ENCODE measurements at regions not wholly inside any gene's neighbourhood (a gene's known extent, or its start where the extent isn't known, plus 50 kb on each side); places are given as distances from the start of the nearest gene placed in this dataset.
"Not testable (repeated sequence)": the region's sequence is repeated elsewhere in the genome, so short reads cannot be mapped to it uniquely, and the experiment has no call there.

DNA sequence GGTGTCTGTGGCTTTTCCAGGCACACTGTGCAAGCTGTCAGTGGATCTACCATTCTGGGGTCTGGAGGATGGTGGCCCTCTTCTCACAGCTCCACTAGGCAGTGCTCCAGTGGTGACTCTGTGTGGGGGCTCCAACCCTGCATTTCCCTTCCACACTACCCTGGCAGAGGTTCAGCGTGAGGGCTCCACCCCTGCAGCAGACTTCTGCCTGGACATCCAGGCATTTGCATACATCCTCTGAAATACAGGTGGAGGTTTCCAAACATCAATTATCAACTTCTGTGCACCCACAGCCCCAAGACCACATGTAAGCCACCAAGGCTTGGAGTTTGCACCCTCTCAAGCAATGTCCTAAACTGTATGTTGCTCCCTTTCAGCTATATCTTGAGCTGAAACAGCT is 423.2 kb downstream of the IPO8 start:
- CTCF ChIA-PET, result interaction anchor here (0.9 to 1.7 kb wide), 2 partner anchors 8 to 9 kb away, joined by 3 to 5 read pairs; no protein-coding TSS in a partner anchor
- H3K27ac ChIP-seq; DNase-seq (ENCODE audit: low read depth in 1 of 2, low spot score in 1 of 2); POLR2A ChIA-PET; H3K4me3 ChIP-seq; H3K4me2 ChIP-seq; H3K9me3 ChIP-seq; FAIRE-seq; ATAC-seq; H3K4me1 ChIP-seq: not testable (repeated sequence)
- WGBS (ENCODE audit: missing lambda C conversion rate), result 0% methylated on average over 1 of the region's 1 CpG

- no peak for TF ChIP-seq POLR2AphosphoS2 (conservative IDR thresholded peaks at IDR 0.05; ENCODE audit: low read length)
- no peak for TF ChIP-seq PHF8 (IDR thresholded peaks at IDR 0.05; ENCODE audit: borderline replicate concordance, low read depth)
- no peak for TF ChIP-seq JUN (IDR thresholded peaks at IDR 0.05)
- TF ChIP-seq, protein P1, sequence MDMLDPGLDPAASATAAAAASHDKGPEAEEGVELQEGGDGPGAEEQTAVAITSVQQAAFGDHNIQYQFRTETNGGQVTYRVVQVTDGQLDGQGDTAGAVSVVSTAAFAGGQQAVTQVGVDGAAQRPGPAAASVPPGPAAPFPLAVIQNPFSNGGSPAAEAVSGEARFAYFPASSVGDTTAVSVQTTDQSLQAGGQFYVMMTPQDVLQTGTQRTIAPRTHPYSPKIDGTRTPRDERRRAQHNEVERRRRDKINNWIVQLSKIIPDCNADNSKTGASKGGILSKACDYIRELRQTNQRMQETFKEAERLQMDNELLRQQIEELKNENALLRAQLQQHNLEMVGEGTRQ (IDR thresholded peaks at IDR 0.05), result no peak
- TF ChIP-seq HEYL (CRISPR knock-in tag; IDR thresholded peaks at IDR 0.05), result no peak
- no peak for TF ChIP-seq CBX2 (IDR thresholded peaks at IDR 0.05; ENCODE audit: borderline replicate concordance, low read depth)
- TF ChIP-seq HDAC2 (IDR thresholded peaks at IDR 0.05), result no peak
- no peak for TF ChIP-seq FOSB (CRISPR knock-in tag; IDR thresholded peaks at IDR 0.05)
- no peak for TF ChIP-seq SREBF2 (IDR thresholded peaks at IDR 0.05)
- TF ChIP-seq RAD21 (conservative IDR thresholded peaks at IDR 0.05 in 1 of 2, IDR thresholded peaks at IDR 0.05 in 1 of 2), result no peak
- TF ChIP-seq GATA3 (IDR thresholded peaks at IDR 0.05; ENCODE audit: borderline replicate concordance), result no peak
- TF ChIP-seq NFE2L2 (conservative IDR thresholded peaks at IDR 0.05; ENCODE audit: low read length), result no peak
- TF ChIP-seq RCOR1 (IDR thresholded peaks at IDR 0.05; ENCODE audit: low read depth, low read length), result no peak
- TF ChIP-seq MAFK (IDR thresholded peaks at IDR 0.05; ENCODE audit: partially characterized antibody), result no peak
- no peak overlapping the region for H3K4me3 ChIP-seq
- no peak for DNase-seq (ENCODE audit: low read depth in 1 of 2, low spot score in 1 of 2)
- no peak overlapping the region for H3K27ac ChIP-seq
- no peak overlapping the region for H3K4me2 ChIP-seq
- H3K9me3 ChIP-seq, result no peaks in the 10 kb centered on the region
- CTCF ChIA-PET, result no interaction called here
- H3K4me1 ChIP-seq, result no peaks in the 10 kb centered on the region
- no peak for FAIRE-seq
- POLR2A ChIA-PET, result no interaction called here
- no peak for ATAC-seq
Measured at GRCh38 chr12:30269496-30269895, 426.2 kb downstream of the IPO8 start.

DNA sequence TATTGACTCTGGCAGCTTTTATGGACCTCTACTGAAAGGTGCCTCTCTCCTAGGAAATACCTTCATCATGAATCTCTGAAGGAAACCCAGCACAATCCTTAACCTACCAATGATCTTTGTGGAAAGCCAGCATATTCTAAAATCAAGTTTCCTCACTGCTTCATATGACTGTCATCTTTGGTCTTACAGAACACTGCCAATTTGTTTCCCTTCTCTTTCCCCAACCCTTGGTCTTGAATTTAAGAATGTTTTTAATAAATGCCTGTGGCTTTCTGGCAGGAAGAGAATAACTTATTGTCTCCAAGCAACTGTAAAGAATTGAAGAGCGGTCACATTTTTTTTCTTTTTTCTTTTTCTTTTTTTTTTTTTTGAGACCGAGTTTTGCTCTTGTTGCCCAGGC is 427.6 kb downstream of the IPO8 start:
- Histone ChIP-seq H3K9me3 (no peaks in the 10 kb centered on the region), H3K4me2 (no peak overlapping the region), H3K4me1 (no peaks in the 10 kb centered on the region), H3K27ac (no peak overlapping the region), H3K4me3 (no peak overlapping the region)
- TF ChIP-seq SREBF2 (IDR thresholded peaks at IDR 0.05) (no peak), SMC3 (IDR thresholded peaks at IDR 0.05) (no peak), JUN (IDR thresholded peaks at IDR 0.05) (no peak), CEBPB (IDR thresholded peaks at IDR 0.05) (no peak), POLR2AphosphoS2 (conservative IDR thresholded peaks at IDR 0.05; ENCODE audit: low read length) (no peak)
- TF ChIP-seq, protein P2, sequence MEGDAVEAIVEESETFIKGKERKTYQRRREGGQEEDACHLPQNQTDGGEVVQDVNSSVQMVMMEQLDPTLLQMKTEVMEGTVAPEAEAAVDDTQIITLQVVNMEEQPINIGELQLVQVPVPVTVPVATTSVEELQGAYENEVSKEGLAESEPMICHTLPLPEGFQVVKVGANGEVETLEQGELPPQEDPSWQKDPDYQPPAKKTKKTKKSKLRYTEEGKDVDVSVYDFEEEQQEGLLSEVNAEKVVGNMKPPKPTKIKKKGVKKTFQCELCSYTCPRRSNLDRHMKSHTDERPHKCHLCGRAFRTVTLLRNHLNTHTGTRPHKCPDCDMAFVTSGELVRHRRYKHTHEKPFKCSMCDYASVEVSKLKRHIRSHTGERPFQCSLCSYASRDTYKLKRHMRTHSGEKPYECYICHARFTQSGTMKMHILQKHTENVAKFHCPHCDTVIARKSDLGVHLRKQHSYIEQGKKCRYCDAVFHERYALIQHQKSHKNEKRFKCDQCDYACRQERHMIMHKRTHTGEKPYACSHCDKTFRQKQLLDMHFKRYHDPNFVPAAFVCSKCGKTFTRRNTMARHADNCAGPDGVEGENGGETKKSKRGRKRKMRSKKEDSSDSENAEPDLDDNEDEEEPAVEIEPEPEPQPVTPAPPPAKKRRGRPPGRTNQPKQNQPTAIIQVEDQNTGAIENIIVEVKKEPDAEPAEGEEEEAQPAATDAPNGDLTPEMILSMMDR (IDR thresholded peaks at IDR 0.05), result no peak
- ATAC-seq (no peak), DNase-seq (ENCODE audit: low read depth in 1 of 2, low spot score in 1 of 2) (no peak), FAIRE-seq (no peak)
- WGBS (ENCODE audit: missing lambda C conversion rate), result 41% methylated on average over 2 of the region's 2 CpGs
- ChIA-PET POLR2A (no interaction called here), CTCF (no interaction called here)

- H3K4me1 ChIP-seq, result no peaks in the 10 kb centered on the region
- 0% methylated on average over 2 of the region's 2 CpGs for WGBS (ENCODE audit: missing lambda C conversion rate)
- no peak overlapping the region for H3K27ac ChIP-seq
- FAIRE-seq, result no peak
- no peak overlapping the region for H3K4me3 ChIP-seq
- no peak overlapping the region for H3K4me2 ChIP-seq
- no peaks in the 10 kb centered on the region for H3K9me3 ChIP-seq
- TF ChIP-seq, protein P3, sequence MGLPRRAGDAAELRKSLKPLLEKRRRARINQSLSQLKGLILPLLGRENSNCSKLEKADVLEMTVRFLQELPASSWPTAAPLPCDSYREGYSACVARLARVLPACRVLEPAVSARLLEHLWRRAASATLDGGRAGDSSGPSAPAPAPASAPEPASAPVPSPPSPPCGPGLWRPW (IDR thresholded peaks at IDR 0.05), result no peak
- no peak for TF ChIP-seq HMGXB4 (CRISPR knock-in tag; IDR thresholded peaks at IDR 0.05; ENCODE audit: borderline replicate concordance)
- TF ChIP-seq SMC3 (IDR thresholded peaks at IDR 0.05), result no peak
- TF ChIP-seq PBX3 (IDR thresholded peaks at IDR 0.05), result no peak
- TF ChIP-seq HOXA7 (CRISPR knock-in tag; IDR thresholded peaks at IDR 0.05), result no peak
- TF ChIP-seq ZSCAN20 (CRISPR knock-in tag; IDR thresholded peaks at IDR 0.05), result no peak
- TF ChIP-seq CBX2 (IDR thresholded peaks at IDR 0.05; ENCODE audit: borderline replicate concordance, low read depth), result no peak
- TF ChIP-seq GATA3 (IDR thresholded peaks at IDR 0.05; ENCODE audit: borderline replicate concordance), result no peak
- no peak for DNase-seq (ENCODE audit: low read depth in 1 of 2, low spot score in 1 of 2)
- ChIA-PET CTCF (interaction anchor here (0.6 kb wide), 2 partner anchors 8 to 114 kb away, joined by 4 read pairs; no protein-coding TSS in a partner anchor), POLR2A (no interaction called here)
- no peak for ATAC-seq
Measured at GRCh38 chr12:30263434-30263833, 432.2 kb downstream of the IPO8 start.

Measured in A549 (cell line).